ENCODE measurements at regions not wholly inside any gene's neighbourhood (a gene's known extent, or its start where the extent isn't known, plus 50 kb on each side); places are given as distances from the start of the nearest gene placed in this dataset.

- TF ChIP-seq EZH2phosphoT487 (IDR thresholded peaks at IDR 0.05; ENCODE audit: borderline replicate concordance, low read length), result no peak
- TF ChIP-seq, protein P1, sequence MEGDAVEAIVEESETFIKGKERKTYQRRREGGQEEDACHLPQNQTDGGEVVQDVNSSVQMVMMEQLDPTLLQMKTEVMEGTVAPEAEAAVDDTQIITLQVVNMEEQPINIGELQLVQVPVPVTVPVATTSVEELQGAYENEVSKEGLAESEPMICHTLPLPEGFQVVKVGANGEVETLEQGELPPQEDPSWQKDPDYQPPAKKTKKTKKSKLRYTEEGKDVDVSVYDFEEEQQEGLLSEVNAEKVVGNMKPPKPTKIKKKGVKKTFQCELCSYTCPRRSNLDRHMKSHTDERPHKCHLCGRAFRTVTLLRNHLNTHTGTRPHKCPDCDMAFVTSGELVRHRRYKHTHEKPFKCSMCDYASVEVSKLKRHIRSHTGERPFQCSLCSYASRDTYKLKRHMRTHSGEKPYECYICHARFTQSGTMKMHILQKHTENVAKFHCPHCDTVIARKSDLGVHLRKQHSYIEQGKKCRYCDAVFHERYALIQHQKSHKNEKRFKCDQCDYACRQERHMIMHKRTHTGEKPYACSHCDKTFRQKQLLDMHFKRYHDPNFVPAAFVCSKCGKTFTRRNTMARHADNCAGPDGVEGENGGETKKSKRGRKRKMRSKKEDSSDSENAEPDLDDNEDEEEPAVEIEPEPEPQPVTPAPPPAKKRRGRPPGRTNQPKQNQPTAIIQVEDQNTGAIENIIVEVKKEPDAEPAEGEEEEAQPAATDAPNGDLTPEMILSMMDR (IDR thresholded peaks at IDR 0.05; ENCODE audit: low read depth, low read length, poor library complexity, severe bottlenecking), result no peak
- no peaks in the 10 kb centered on the region for H3K79me2 ChIP-seq (ENCODE audit: control insufficient read depth, low read length)
- no peak overlapping the region for H3K4me2 ChIP-seq (ENCODE audit: low read length)
- H3K27ac ChIP-seq (ENCODE audit: low read depth, low read length), result no peak overlapping the region
- H3K4me3 ChIP-seq (ENCODE audit: low read length), result no peak overlapping the region
- H3K9me2 ChIP-seq (replicated peaks; ENCODE audit: control insufficient read depth, low read length), result no peaks in the 10 kb centered on the region
- H3K36me3 ChIP-seq (ENCODE audit: control insufficient read depth, low read length), result no peaks in the 10 kb centered on the region
- no peaks in the 10 kb centered on the region for H3K27me3 ChIP-seq (ENCODE audit: control insufficient read depth, low read length)
- H3K4me1 ChIP-seq (ENCODE audit: control insufficient read depth, low read length), result no peaks in the 10 kb centered on the region
- H3F3A ChIP-seq (ENCODE audit: control insufficient read depth, insufficient read depth), result no peaks in the 10 kb centered on the region
- H4K20me1 ChIP-seq (ENCODE audit: control insufficient read depth, insufficient read depth, low read depth, low read length), result no peaks in the 10 kb centered on the region
- H3K9me3 ChIP-seq (ENCODE audit: control insufficient read depth, insufficient read depth, low read length), result no peaks in the 10 kb centered on the region
These were observed 410.7 kb upstream of the DSEL start for GRCh38 chr18:67926929-67927864.

DNA sequence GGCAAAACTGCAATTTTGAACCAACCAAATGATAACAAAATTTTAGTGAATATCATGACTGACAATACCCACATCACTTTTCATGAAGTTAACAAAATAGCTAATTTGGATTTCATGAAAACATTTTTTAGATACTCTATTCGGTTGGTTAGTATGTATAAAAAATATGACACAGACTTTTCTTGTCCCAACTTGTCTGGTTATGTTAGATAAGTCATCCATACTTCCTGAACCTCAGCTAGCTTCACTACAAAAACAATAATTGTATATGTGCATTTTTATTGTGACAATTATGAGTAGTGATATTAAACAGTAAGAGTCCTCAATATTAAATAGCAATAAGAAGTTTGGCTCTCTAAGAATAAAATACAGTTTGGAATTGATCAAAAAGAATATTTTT lies 408.1 kb upstream of the DSEL start:
- Histone ChIP-seq H3K9me2 (replicated peaks; ENCODE audit: control insufficient read depth, low read length) (no peaks in the 10 kb centered on the region), H3K4me2 (ENCODE audit: low read length) (no peak overlapping the region), H3K36me3 (ENCODE audit: control insufficient read depth, low read length) (no peaks in the 10 kb centered on the region), H3K27me3 (ENCODE audit: control insufficient read depth, low read length) (no peaks in the 10 kb centered on the region), H3K4me3 (ENCODE audit: low read length) (no peak overlapping the region), H3K27ac (ENCODE audit: low read depth, low read length) (no peak overlapping the region), H3K9me3 (ENCODE audit: control insufficient read depth, insufficient read depth, low read length) (no peaks in the 10 kb centered on the region), H3K79me2 (ENCODE audit: control insufficient read depth, low read length) (no peaks in the 10 kb centered on the region), H3K4me1 (ENCODE audit: control insufficient read depth, low read length) (no peaks in the 10 kb centered on the region), H3F3A (ENCODE audit: control insufficient read depth, insufficient read depth) (no peaks in the 10 kb centered on the region), H4K20me1 (ENCODE audit: control insufficient read depth, insufficient read depth, low read depth, low read length) (no peaks in the 10 kb centered on the region)
- no peak for TF ChIP-seq EZH2phosphoT487 (IDR thresholded peaks at IDR 0.05; ENCODE audit: borderline replicate concordance, low read length)
- TF ChIP-seq, protein P1 (IDR thresholded peaks at IDR 0.05; ENCODE audit: low read depth, low read length, poor library complexity, severe bottlenecking), result no peak

GRCh38 chr18:67919316-67919715 lies 402.8 kb upstream of the DSEL start:
- H3K9me3 ChIP-seq (ENCODE audit: control insufficient read depth, insufficient read depth, low read length), result no peaks in the 10 kb centered on the region
- H3K79me2 ChIP-seq (ENCODE audit: control insufficient read depth, low read length), result no peaks in the 10 kb centered on the region
- no peaks in the 10 kb centered on the region for H3K27me3 ChIP-seq (ENCODE audit: control insufficient read depth, low read length)
- H3K4me3 ChIP-seq (ENCODE audit: low read length), result no peak overlapping the region
- H3K4me1 ChIP-seq (ENCODE audit: control insufficient read depth, low read length), result no peaks in the 10 kb centered on the region
- H4K20me1 ChIP-seq (ENCODE audit: control insufficient read depth, insufficient read depth, low read depth, low read length), result no peaks in the 10 kb centered on the region
- TF ChIP-seq, protein P1 (IDR thresholded peaks at IDR 0.05; ENCODE audit: low read depth, low read length, poor library complexity, severe bottlenecking), result no peak
- no peak for TF ChIP-seq EZH2phosphoT487 (IDR thresholded peaks at IDR 0.05; ENCODE audit: borderline replicate concordance, low read length)
- no peak overlapping the region for H3K27ac ChIP-seq (ENCODE audit: low read depth, low read length)
- H3K9me2 ChIP-seq (replicated peaks; ENCODE audit: control insufficient read depth, low read length), result no peaks in the 10 kb centered on the region
- no peaks in the 10 kb centered on the region for H3F3A ChIP-seq (ENCODE audit: control insufficient read depth, insufficient read depth)
- no peaks in the 10 kb centered on the region for H3K36me3 ChIP-seq (ENCODE audit: control insufficient read depth, low read length)
- H3K4me2 ChIP-seq (ENCODE audit: low read length), result no peak overlapping the region
